BE2C (cell line): ENCODE measurements at regions not wholly inside any gene's neighbourhood (a gene's known extent, or its start where the extent isn't known, plus 50 kb on each side); places are given as distances from the start of the nearest gene placed in this dataset.

ENCODE experiments used
- DNase-seq: peaks from one replicate; pipeline ENCODE4 v3.0.0-alpha.2; 2020
- H3K27me3 ChIP-seq: fragments of 250-450 bp; sonication (Bioruptor Pico); 2 replicates; pipeline ENCODE4 v1.5.1; 2020; ENCODE audit warnings: mild to moderate bottlenecking
- H3K36me3 ChIP-seq: fragments of 250-450 bp; sonication (Bioruptor Pico); 2 replicates; pipeline ENCODE4 v1.5.1; 2020; ENCODE audit warnings: mild to moderate bottlenecking
- H3K4me1 ChIP-seq: fragments of 250-450 bp; sonication (Bioruptor Pico); 2 replicates; pipeline ENCODE4 v1.5.1; 2020
- H3K4me3 ChIP-seq: 2 replicates; pipeline ENCODE4 v1.5.1; 2011; ENCODE audit warnings: low read depth, low read length
- H3K9me3 ChIP-seq: fragments of 250-450 bp; sonication (Bioruptor Pico); 2 replicates; pipeline ENCODE4 v1.5.1; 2020
- TF ChIP-seq, protein P1 (sequence below): IDR thresholded peaks from 2 replicates; pipeline ENCODE4 v1.5.1; 2012; ENCODE audit warnings: mild to moderate bottlenecking, low read depth, low read length

DNA sequence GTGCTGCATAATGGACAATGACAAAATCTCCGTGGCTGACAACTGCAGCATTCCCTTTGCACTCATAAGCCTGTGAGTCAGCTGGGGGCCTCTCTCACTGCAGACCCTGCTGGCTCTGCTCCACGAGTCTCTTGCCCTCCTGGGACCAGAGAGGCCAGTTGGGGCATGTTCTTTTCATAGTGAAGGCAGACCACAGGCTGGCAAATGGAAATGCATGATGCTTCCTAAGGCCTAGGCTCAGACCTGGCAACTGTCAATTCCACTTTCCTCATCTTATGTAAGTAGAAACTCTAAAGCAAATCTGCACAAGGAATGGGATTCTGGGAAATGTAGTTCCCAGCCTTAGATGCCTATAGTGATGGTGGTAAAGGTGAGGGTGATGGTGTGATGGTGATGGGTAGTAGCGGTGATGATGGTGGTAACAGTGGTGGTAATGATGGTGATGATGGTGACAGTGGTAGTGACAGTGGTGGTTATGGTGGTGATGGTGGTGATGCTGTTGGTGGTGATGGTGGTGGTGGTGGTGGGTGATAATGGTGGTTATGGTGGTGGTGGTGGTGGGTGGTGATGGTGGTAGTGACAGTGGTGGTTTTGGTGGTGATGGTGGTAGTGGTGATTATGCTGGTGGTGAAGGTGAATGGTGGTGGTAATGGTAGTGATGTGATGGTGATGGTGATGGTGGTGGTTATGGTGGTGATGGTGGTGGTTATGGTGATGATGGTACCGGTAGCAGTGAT lies 185.8 kb upstream of the ARL4C start:
- peak; percentile 72 for DNase-seq

DNA sequence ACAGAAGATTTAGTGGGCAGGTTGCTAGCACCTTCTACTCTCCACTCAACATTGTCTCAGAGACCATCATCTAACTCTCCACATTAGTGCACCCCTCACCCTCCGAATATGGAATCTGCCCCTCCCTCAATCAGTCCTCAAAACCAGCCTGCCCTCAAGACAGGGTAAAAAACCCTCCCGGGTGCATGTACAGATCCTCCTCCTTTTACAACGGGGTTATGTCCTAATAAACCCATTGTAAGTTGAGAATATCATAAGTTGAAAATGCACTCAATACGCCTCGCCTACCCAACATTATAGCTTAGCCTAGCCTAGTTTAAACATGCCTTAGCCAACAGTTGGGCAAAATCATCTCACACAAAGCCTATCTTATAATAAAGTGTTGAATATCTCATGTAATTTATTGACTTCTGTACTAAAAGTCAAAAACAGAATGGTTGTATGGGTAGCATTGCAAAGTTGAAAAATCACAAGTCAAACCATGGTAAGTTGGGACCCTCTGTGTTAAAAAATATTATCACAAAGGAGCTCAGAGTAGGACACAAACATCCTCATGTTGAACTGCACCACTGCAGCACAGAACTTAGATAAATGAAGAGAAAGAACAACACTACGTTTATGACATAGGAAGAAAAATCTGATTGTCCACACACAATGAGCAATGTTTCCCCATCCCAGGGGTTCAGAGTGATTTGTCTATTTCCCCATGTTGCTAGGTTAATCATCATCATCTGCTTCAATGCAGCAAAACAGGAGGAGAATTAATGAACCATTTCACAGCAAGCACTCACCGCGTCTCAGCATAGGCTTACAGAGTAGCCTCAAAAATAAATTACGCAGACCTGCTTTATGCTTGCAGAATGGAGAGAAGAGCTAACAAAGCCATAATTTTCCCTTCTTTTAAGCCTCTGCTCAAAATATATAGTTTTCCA lies 184.1 kb upstream of the ARL4C start:
- DNase-seq: no peak
- H3K9me3 ChIP-seq: no peaks in the 10 kb centered on the region
- H3K4me3 ChIP-seq: no peak overlapping the region
- TF ChIP-seq, protein P1, sequence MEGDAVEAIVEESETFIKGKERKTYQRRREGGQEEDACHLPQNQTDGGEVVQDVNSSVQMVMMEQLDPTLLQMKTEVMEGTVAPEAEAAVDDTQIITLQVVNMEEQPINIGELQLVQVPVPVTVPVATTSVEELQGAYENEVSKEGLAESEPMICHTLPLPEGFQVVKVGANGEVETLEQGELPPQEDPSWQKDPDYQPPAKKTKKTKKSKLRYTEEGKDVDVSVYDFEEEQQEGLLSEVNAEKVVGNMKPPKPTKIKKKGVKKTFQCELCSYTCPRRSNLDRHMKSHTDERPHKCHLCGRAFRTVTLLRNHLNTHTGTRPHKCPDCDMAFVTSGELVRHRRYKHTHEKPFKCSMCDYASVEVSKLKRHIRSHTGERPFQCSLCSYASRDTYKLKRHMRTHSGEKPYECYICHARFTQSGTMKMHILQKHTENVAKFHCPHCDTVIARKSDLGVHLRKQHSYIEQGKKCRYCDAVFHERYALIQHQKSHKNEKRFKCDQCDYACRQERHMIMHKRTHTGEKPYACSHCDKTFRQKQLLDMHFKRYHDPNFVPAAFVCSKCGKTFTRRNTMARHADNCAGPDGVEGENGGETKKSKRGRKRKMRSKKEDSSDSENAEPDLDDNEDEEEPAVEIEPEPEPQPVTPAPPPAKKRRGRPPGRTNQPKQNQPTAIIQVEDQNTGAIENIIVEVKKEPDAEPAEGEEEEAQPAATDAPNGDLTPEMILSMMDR: no peak
- H3K27me3 ChIP-seq: no peaks in the 10 kb centered on the region
- no peaks in the 10 kb centered on the region for H3K4me1 ChIP-seq
- H3K36me3 ChIP-seq: no peaks in the 10 kb centered on the region

More for the DNA sequence above, 185.8 kb upstream of the ARL4C start:
- TF ChIP-seq, protein P1: no peak
- Histone ChIP-seq H3K9me3 (no peaks in the 10 kb centered on the region), H3K4me3 (no peak overlapping the region), H3K36me3 (no peaks in the 10 kb centered on the region), H3K27me3 (no peaks in the 10 kb centered on the region), H3K4me1 (no peaks in the 10 kb centered on the region)

DNA sequence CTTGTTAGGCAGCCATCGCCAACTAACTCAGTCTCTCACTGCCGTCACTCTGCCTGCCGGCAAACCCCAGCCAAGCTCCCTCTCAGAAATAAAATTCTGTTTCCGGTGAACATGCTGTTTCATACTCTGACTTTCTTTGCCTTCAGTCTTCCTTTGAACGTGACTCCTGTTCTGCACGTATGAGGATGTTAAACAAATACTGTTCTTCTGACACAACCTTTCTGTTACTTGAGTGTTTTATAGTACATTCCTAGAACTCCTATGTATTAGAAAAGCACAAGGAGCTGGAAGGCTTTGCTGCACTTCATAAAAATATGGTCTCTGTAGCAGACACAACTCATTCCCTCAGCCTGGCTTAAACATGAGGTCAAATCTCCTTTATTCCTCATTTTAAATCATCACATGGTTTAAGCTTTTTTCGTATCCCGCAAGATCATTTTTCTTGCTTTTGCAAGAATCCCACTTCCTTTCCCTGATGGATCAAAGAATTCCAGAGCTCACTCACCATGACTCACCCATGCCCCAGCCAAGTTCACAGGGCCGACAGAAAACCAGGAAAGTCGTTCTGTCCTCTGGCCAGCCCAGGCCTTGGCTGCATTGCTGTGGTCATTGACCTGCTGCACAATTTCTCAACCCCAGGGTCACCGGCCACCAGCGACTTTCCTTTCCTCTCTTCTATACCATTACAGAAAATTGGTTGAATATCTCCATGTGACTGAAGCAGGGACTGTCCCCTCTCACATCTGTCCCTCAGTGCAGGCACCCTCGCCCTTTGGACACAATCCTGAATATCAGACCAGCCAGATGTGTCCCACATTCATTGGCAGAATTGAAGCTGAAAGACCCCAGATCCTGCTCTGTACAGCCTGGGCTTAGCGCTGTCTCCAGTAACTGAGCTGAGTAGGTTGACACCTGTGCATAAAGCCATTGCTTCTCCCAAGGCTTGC lies 183.1 kb upstream of the ARL4C start:
- DNase-seq: no peak
- H3K4me3 ChIP-seq: no peak overlapping the region
- H3K4me1 ChIP-seq: no peaks in the 10 kb centered on the region

DNA sequence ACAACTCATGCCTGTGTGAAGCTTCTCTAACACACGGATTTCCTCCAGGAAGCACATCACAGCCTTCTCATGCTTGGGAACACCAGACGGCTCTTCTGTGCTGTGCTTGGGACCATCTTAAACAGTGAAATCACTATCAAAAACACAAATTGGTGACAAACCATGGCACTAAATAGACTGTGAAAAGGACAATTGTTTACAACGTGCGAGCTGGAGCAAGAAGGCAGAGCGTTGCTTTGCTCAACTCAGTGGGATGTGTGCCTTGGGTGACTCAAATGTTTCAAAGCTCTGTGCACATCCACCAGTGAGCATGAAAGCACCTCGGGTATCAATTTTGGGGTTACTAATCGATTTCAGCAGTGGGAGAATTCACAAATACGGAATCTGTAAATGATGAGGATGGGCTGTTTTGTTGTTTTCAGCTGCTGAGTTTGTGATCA lies 182.4 kb upstream of the ARL4C start:
- no peak overlapping the region for H3K4me3 ChIP-seq
- H3K4me1 ChIP-seq: no peaks in the 10 kb centered on the region
- H3K9me3 ChIP-seq: no peaks in the 10 kb centered on the region
- no peaks in the 10 kb centered on the region for H3K36me3 ChIP-seq
- no peak for DNase-seq
- no peaks in the 10 kb centered on the region for H3K27me3 ChIP-seq
- TF ChIP-seq, protein P1: no peak

More for the DNA sequence above, 183.1 kb upstream of the ARL4C start:
- Histone ChIP-seq H3K9me3 (no peaks in the 10 kb centered on the region), H3K27me3 (no peaks in the 10 kb centered on the region), H3K36me3 (no peaks in the 10 kb centered on the region)
- TF ChIP-seq, protein P1: no peak

DNA sequence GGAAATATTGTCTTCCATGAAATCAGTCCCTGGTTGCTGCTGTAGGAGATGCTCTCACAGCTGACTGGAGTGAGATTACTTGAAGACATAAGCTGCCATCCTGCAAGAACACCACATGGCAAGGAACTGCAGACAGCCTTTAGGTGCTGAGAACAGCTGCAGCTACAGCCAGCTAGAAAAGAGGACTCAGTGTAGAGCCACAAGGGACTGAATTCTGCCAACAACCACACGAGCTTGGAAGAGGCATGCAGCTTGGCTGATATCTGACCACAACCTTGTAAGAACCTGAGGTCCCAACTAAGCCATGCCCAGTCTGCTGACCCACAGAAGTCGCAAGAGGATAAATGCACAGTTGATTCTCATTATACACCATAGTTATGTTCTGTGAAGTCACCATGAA lies 181.8 kb upstream of the ARL4C start:
- TF ChIP-seq, protein P1: no peak
- Histone ChIP-seq H3K4me1 (no peaks in the 10 kb centered on the region), H3K4me3 (no peak overlapping the region), H3K36me3 (no peaks in the 10 kb centered on the region), H3K9me3 (no peaks in the 10 kb centered on the region), H3K27me3 (no peaks in the 10 kb centered on the region)
- no peak for DNase-seq
